HepG2 (cell line): ENCODE measurements at regions not wholly inside any gene's neighbourhood (a gene's known extent, or its start where the extent isn't known, plus 50 kb on each side); places are given as distances from the start of the nearest gene placed in this dataset.

ENCODE experiments used
- MTF1 ChIP-seq: sonication (generic); formaldehyde crosslinking; IDR thresholded peaks from 2 replicates; pipeline ENCODE4 v1.5.0; 2020; ENCODE audit warnings: missing genetic modification reagents
- POLR2AphosphoS5 ChIP-seq: IDR thresholded peaks from 2 replicates; pipeline ENCODE4 v1.6.1; 2012; ENCODE audit warnings: low read depth, low read length
- ZBTB33 ChIP-seq: sonication (generic); formaldehyde crosslinking; IDR thresholded peaks from 2 replicates; pipeline ENCODE4 v1.4.0; 2020; ENCODE audit warnings: missing genetic modification reagents
- ZNF263 ChIP-seq: sonication (generic); formaldehyde crosslinking; IDR thresholded peaks from 2 replicates; pipeline ENCODE4 v1.4.0; 2020; ENCODE audit warnings: missing genetic modification reagents
- ZNF546 ChIP-seq: sonication (generic); formaldehyde crosslinking; conservative IDR thresholded peaks from 2 replicates; pipeline ENCODE4 v1.8.1; 2023; ENCODE audit warnings: mild to moderate bottlenecking, missing genetic modification reagents
- ZNF598 ChIP-seq: sonication (generic); formaldehyde crosslinking; IDR thresholded peaks from 2 replicates; pipeline ENCODE4 v1.5.1; 2020; ENCODE audit warnings: mild to moderate bottlenecking, missing genetic modification reagents, borderline replicate concordance
- ZUFSP ChIP-seq: sonication (generic); formaldehyde crosslinking; IDR thresholded peaks from 2 replicates; pipeline ENCODE4 v1.9.0; 2021; ENCODE audit warnings: missing genetic modification reagents, mild to moderate bottlenecking, borderline replicate concordance
- TF ChIP-seq, protein P1 (sequence below): sonication (generic); formaldehyde crosslinking; IDR thresholded peaks from 2 replicates; pipeline ENCODE4 v1.4.0; 2020; ENCODE audit warnings: missing genetic modification reagents
- TF ChIP-seq, protein P2 (sequence below): sonication (generic); formaldehyde crosslinking; IDR thresholded peaks from 2 replicates; pipeline ENCODE4 v1.8.1; 2023; ENCODE audit warnings: missing genetic modification reagents, inconsistent platforms, borderline replicate concordance

DNA sequence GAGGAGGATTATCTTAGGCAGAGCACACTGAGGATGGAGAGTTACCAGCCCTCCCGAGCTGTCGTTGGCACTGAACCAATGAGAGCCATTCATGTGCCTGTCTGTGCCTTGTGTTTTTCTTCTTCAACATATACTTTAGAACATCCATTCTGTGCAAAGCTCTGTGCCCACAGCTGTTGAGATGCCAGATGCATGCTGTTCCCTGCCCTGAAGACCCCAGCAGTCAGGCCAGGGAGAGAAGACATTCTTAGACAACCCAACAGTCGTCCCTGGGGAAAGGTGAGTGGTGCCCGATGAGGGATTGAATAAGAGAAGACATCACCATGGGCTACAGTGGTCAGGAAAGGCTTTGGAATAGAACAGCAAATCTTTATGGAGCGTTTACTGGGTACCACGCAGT is 114.1 kb downstream of the NRN1 start:
- TF ChIP-seq ZNF598 (CRISPR knock-in tag): no peak
- TF ChIP-seq ZBTB33 (CRISPR knock-in tag): no peak
- TF ChIP-seq ZNF263 (CRISPR knock-in tag): no peak
- TF ChIP-seq POLR2AphosphoS5: no peak
- TF ChIP-seq, protein P1, sequence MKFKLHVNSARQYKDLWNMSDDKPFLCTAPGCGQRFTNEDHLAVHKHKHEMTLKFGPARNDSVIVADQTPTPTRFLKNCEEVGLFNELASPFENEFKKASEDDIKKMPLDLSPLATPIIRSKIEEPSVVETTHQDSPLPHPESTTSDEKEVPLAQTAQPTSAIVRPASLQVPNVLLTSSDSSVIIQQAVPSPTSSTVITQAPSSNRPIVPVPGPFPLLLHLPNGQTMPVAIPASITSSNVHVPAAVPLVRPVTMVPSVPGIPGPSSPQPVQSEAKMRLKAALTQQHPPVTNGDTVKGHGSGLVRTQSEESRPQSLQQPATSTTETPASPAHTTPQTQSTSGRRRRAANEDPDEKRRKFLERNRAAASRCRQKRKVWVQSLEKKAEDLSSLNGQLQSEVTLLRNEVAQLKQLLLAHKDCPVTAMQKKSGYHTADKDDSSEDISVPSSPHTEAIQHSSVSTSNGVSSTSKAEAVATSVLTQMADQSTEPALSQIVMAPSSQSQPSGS: no peak
- TF ChIP-seq, protein P2, sequence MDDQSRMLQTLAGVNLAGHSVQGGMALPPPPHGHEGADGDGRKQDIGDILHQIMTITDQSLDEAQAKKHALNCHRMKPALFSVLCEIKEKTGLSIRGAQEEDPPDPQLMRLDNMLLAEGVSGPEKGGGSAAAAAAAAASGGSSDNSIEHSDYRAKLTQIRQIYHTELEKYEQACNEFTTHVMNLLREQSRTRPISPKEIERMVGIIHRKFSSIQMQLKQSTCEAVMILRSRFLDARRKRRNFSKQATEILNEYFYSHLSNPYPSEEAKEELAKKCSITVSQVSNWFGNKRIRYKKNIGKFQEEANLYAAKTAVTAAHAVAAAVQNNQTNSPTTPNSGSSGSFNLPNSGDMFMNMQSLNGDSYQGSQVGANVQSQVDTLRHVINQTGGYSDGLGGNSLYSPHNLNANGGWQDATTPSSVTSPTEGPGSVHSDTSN (CRISPR knock-in tag): no peak
- TF ChIP-seq MTF1: no peak
- no peak for TF ChIP-seq ZNF546 (CRISPR knock-in tag)
- no peak for TF ChIP-seq ZUFSP (CRISPR knock-in tag)
